Muscle of leg (tissue), 3 donors: ENCODE measurements at regions not wholly inside any gene's neighbourhood (a gene's known extent, or its start where the extent isn't known, plus 50 kb on each side); places are given as distances from the start of the nearest gene placed in this dataset.

ENCODE experiments used
- DNase-seq: peaks from one replicate; pipeline ENCODE4 v3.0.0; 2013
- H3K27ac ChIP-seq: one replicate; pipeline ENCODE4 v1.5.1; 2013; ENCODE audit warnings: mild to moderate bottlenecking, low read length, control low read depth
- H3K27me3 ChIP-seq: one replicate; pipeline ENCODE4 v1.6.1; 2013; ENCODE audit warnings: low read length; ENCODE audit not compliant: control insufficient read depth, insufficient read depth
- H3K36me3 ChIP-seq: one replicate; pipeline ENCODE4 v1.6.1; 2013; ENCODE audit warnings: low read length; ENCODE audit not compliant: control insufficient read depth, insufficient read depth
- H3K4me1 ChIP-seq: one replicate; pipeline ENCODE4 v1.6.1; 2013; ENCODE audit warnings: low read length; ENCODE audit not compliant: control insufficient read depth, insufficient read depth
- H3K4me3 ChIP-seq: one replicate; pipeline ENCODE4 v1.5.1; 2013; ENCODE audit warnings: low read length, control low read depth
- H3K9me3 ChIP-seq: replicated peaks from 2 replicates; pipeline ENCODE4 v1.6.1; 2013; ENCODE audit warnings: low read depth, low read length; ENCODE audit not compliant: control insufficient read depth
- WGBS: methylation state at CpG from one replicate; pipeline ENCODE4 v1.1.5; 2013; ENCODE audit warnings: missing lambda C conversion rate; ENCODE audit not compliant: insufficient coverage; 5-methylcytosine and 5-hydroxymethylcytosine counted together

GRCh38 chr14:98069712-98070171 is 1202.3 kb downstream of the BCL11B start:
- no peaks in the 10 kb centered on the region for H3K9me3 ChIP-seq
- no peaks in the 10 kb centered on the region for H3K27me3 ChIP-seq
- peak; percentile 16 for DNase-seq
- no peak overlapping the region for H3K4me3 ChIP-seq
- no peaks in the 10 kb centered on the region for H3K36me3 ChIP-seq
- H3K27ac ChIP-seq = no peak overlapping the region
- WGBS = 50% methylated on average over 1 of the region's 2 CpGs
- peaks cover 9% of the 10 kb centered on the region for H3K4me1 ChIP-seq

GRCh38 chr14:98070536-98070935 is 1201.5 kb downstream of the BCL11B start:
- no peak overlapping the region for H3K27ac ChIP-seq
- no peaks in the 10 kb centered on the region for H3K36me3 ChIP-seq
- peaks cover 9% of the 10 kb centered on the region for H3K4me1 ChIP-seq
- no peak overlapping the region for H3K4me3 ChIP-seq
- no peaks in the 10 kb centered on the region for H3K9me3 ChIP-seq
- no peaks in the 10 kb centered on the region for H3K27me3 ChIP-seq
- peak; percentile 25 for DNase-seq

- Histone ChIP-seq H3K9me3 (no peaks in the 10 kb centered on the region), H3K4me1 (peaks cover 9% of the 10 kb centered on the region), H3K27ac (no peak overlapping the region), H3K4me3 (no peak overlapping the region), H3K27me3 (no peaks in the 10 kb centered on the region), H3K36me3 (no peaks in the 10 kb centered on the region)
- no peak for DNase-seq
- no CpG with 5 or more reads among the region's 5 CpGs for WGBS
These were observed 1197.9 kb downstream of the BCL11B start for GRCh38 chr14:98074111-98074510.

- 55% methylated on average over 3 of the region's 3 CpGs for WGBS
- Histone ChIP-seq H3K4me1 (no peaks in the 10 kb centered on the region), H3K27ac (no peak overlapping the region), H3K36me3 (no peaks in the 10 kb centered on the region), H3K27me3 (no peaks in the 10 kb centered on the region), H3K4me3 (no peak overlapping the region), H3K9me3 (no peaks in the 10 kb centered on the region)
- no peak for DNase-seq
These were observed 1194.8 kb downstream of the BCL11B start for GRCh38 chr14:98077176-98077575.

GRCh38 chr14:98082833-98083232 is 1189.2 kb downstream of the BCL11B start:
- Histone ChIP-seq H3K4me1 (no peaks in the 10 kb centered on the region), H3K4me3 (no peak overlapping the region), H3K36me3 (no peaks in the 10 kb centered on the region), H3K27me3 (no peaks in the 10 kb centered on the region), H3K27ac (no peak overlapping the region), H3K9me3 (no peaks in the 10 kb centered on the region)
- 100% methylated on average over 1 of the region's 1 CpG for WGBS
- DNase-seq = no peak

- no CpG with 5 or more reads among the region's 1 CpG for WGBS
- Histone ChIP-seq H3K4me1 (no peaks in the 10 kb centered on the region), H3K27me3 (no peaks in the 10 kb centered on the region), H3K36me3 (no peaks in the 10 kb centered on the region), H3K4me3 (no peak overlapping the region), H3K9me3 (no peaks in the 10 kb centered on the region), H3K27ac (no peak overlapping the region)
- no peak for DNase-seq
These were observed 1186.2 kb downstream of the BCL11B start for GRCh38 chr14:98085751-98086150.

GRCh38 chr14:98093111-98093510 is 1178.9 kb downstream of the BCL11B start:
- H3K9me3 ChIP-seq = no peaks in the 10 kb centered on the region
- no peak for DNase-seq
- H3K36me3 ChIP-seq = no peaks in the 10 kb centered on the region
- H3K27me3 ChIP-seq = no peaks in the 10 kb centered on the region
- no peak overlapping the region for H3K27ac ChIP-seq
- H3K4me3 ChIP-seq = no peak overlapping the region
- no peaks in the 10 kb centered on the region for H3K4me1 ChIP-seq
- 55% methylated on average over 2 of the region's 2 CpGs for WGBS

GRCh38 chr14:98099527-98099926 is 1172.5 kb downstream of the BCL11B start:
- Histone ChIP-seq H3K36me3 (no peaks in the 10 kb centered on the region), H3K4me3 (no peak overlapping the region), H3K27me3 (no peaks in the 10 kb centered on the region), H3K4me1 (no peaks in the 10 kb centered on the region), H3K27ac (no peak overlapping the region), H3K9me3 (no peaks in the 10 kb centered on the region)
- DNase-seq = no peak
- no CpG with 5 or more reads among the region's 2 CpGs for WGBS

- no peaks in the 10 kb centered on the region for H3K9me3 ChIP-seq
- no peak for DNase-seq
- no peaks in the 10 kb centered on the region for H3K27me3 ChIP-seq
- H3K27ac ChIP-seq = no peak overlapping the region
- no CpG with 5 or more reads among the region's 3 CpGs for WGBS
- no peaks in the 10 kb centered on the region for H3K36me3 ChIP-seq
- no peak overlapping the region for H3K4me3 ChIP-seq
- H3K4me1 ChIP-seq = no peaks in the 10 kb centered on the region
These were observed 1170.7 kb downstream of the BCL11B start for GRCh38 chr14:98101323-98101722.

- no peaks in the 10 kb centered on the region for H3K27me3 ChIP-seq
- H3K4me3 ChIP-seq = no peak overlapping the region
- H3K36me3 ChIP-seq = no peaks in the 10 kb centered on the region
- 82% methylated on average over 2 of the region's 2 CpGs for WGBS
- DNase-seq = no peak
- H3K4me1 ChIP-seq = no peaks in the 10 kb centered on the region
- no peaks in the 10 kb centered on the region for H3K9me3 ChIP-seq
- no peak overlapping the region for H3K27ac ChIP-seq
These were observed 1168.3 kb downstream of the BCL11B start for GRCh38 chr14:98103705-98104104.

- no peaks in the 10 kb centered on the region for H3K9me3 ChIP-seq
- H3K36me3 ChIP-seq = no peaks in the 10 kb centered on the region
- no peak for DNase-seq
- no peak overlapping the region for H3K27ac ChIP-seq
- H3K4me3 ChIP-seq = no peak overlapping the region
- H3K27me3 ChIP-seq = no peaks in the 10 kb centered on the region
- WGBS = 50% methylated on average over 2 of the region's 3 CpGs
- no peaks in the 10 kb centered on the region for H3K4me1 ChIP-seq
These were observed 1162.7 kb downstream of the BCL11B start for GRCh38 chr14:98109326-98109725.
